BLaER1 treated with 17β-estradiol and CSF1 and Interleukin-3, amounts not matched to agents 10 nM and 100 nM (cell line): ENCODE measurements at regions not wholly inside any gene's neighbourhood (a gene's known extent, or its start where the extent isn't known, plus 50 kb on each side); places are given as distances from the start of the nearest gene placed in this dataset.
A peak's percentile ranks its signal among the peaks of the same experiment; 100 is the strongest.

Source experiments
- H3K27ac ChIP-seq, 11 experiments: shearing (Covaris generic); formaldehyde crosslinking; 2 replicates each; pipeline ENCODE4 v1.8.1; 2022
- H3K27me3 ChIP-seq, 11 experiments: shearing (Covaris generic); formaldehyde crosslinking; 2 replicates each; pipeline ENCODE4 v1.8.1; 2022
- H3K36me3 ChIP-seq, 11 experiments: shearing (Covaris generic); formaldehyde crosslinking; 2 replicates each; pipeline ENCODE4 v1.8.1; 2022
- H3K4me1 ChIP-seq, 10 experiments: shearing (Covaris generic); formaldehyde crosslinking; 2 replicates each; pipeline ENCODE4 v1.8.1; 2022
- H3K4me2 ChIP-seq, 11 experiments: shearing (Covaris generic); formaldehyde crosslinking; 2 replicates each; pipeline ENCODE4 v1.8.1; 2022
- H3K4me3 ChIP-seq, 10 experiments: shearing (Covaris generic); formaldehyde crosslinking; 2 replicates each; pipeline ENCODE4 v1.8.1; 2022
- H3K9ac ChIP-seq, 11 experiments: shearing (Covaris generic); formaldehyde crosslinking; 2 replicates each; pipeline ENCODE4 v1.8.1; 2022
- H3K9me3 ChIP-seq, 11 experiments: shearing (Covaris generic); formaldehyde crosslinking; replicated peaks in 1 of 11; 2 replicates each; pipeline ENCODE4 v1.8.1; 2022
- H4K20me1 ChIP-seq, 11 experiments: shearing (Covaris generic); formaldehyde crosslinking; 2 replicates each; pipeline ENCODE4 v1.8.1; 2022
- Cebpa-rat ChIP-seq, 11 experiments: shearing (Covaris generic); IDR thresholded peaks; 2 replicates each; pipeline ENCODE4 v1.8.1; 2022

- peaks cover 0 to 34% (median 26%) of the 10 kb centered on the region in 10 experiments; a peak in 16 of 20 replicates for H3K4me1 ChIP-seq
- no peak overlapping the region for H3K4me3 ChIP-seq
- peaks cover 0 to 46% (median 37%) of the 10 kb centered on the region in 11 experiments; a peak in 18 of 22 replicates for H3K9me3 ChIP-seq
- no peak for TF ChIP-seq Cebpa-rat (IDR thresholded peaks at IDR 0.05)
- H3K27me3 ChIP-seq, result no peaks in the 10 kb centered on the region
- H3K36me3 ChIP-seq, result no peaks in the 10 kb centered on the region
- H3K9ac ChIP-seq, result no peak overlapping the region
- H3K27ac ChIP-seq, result no peak overlapping the region
- peak overlapping the region in 1 of 11 experiments; percentile 80; a peak in 1 of 22 replicates for H3K4me2 ChIP-seq
- no peaks in the 10 kb centered on the region for H4K20me1 ChIP-seq
Observed at GRCh38 chr4:18937080-18937479, 915.5 kb upstream of the LCORL start.

DNA sequence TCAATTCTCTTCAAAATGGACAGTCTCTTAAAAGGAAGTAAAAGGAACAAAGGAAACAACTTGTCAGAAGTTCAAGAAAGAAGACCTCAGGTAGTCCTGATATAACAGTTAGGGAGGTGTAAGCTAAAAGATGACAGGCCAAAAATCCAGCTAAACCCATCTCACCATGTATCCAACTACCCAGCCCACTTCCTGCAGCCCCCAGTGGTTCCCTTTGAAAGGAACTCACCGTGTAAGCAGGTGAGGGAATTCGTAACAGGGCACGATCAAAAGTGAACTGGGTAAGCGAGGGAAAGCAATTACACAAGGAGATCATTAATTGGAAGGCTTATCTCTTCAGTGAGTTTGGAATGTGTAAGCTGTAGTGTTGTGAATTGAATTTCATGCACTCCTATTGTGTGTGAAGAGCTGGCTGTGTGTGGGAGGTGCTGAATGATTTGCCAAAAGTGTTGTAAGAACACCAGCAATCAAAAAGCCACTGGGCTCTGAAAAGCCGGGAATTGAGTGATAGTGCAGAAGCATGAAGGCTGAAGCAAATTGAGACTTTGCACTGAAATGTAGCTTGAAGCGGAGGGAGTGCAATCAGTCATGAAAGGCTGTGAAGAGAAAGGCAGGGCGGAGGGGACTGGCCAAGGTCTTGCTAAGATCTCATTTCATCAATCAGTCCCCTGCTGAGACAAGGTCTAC lies 914.2 kb upstream of the LCORL start:
- no peaks in the 10 kb centered on the region for H4K20me1 ChIP-seq
- no peak for TF ChIP-seq Cebpa-rat (IDR thresholded peaks at IDR 0.05)
- no peak overlapping the region for H3K9ac ChIP-seq
- H3K36me3 ChIP-seq, result no peaks in the 10 kb centered on the region
- no peak overlapping the region for H3K27ac ChIP-seq
- H3K4me2 ChIP-seq, result no peak overlapping the region
- no peaks in the 10 kb centered on the region for H3K27me3 ChIP-seq
- peaks cover 0 to 38% (median 34%) of the 10 kb centered on the region in 11 experiments; a peak in 18 of 22 replicates for H3K9me3 ChIP-seq
- peaks cover 0 to 34% (median 26%) of the 10 kb centered on the region in 10 experiments; a peak in 16 of 20 replicates for H3K4me1 ChIP-seq
- no peak overlapping the region for H3K4me3 ChIP-seq

GRCh38 chr4:18934197-18934596 lies 912.6 kb upstream of the LCORL start:
- no peaks in the 10 kb centered on the region for H3K36me3 ChIP-seq
- H4K20me1 ChIP-seq, result no peaks in the 10 kb centered on the region
- peaks cover 0 to 24% (median 18%) of the 10 kb centered on the region in 10 experiments; a peak in 16 of 20 replicates for H3K4me1 ChIP-seq

GRCh38 chr4:18932730-18933339 lies 911.3 kb upstream of the LCORL start:
- Histone ChIP-seq H3K27me3 (no peaks in the 10 kb centered on the region), H3K36me3 (no peaks in the 10 kb centered on the region), H3K27ac (no peak overlapping the region), H4K20me1 (no peaks in the 10 kb centered on the region), H3K4me2 (no peak overlapping the region), H3K4me3 (no peak overlapping the region), H3K9ac (no peak overlapping the region), H3K4me1 (peaks cover 0 to 11% (median 4%) of the 10 kb centered on the region in 10 experiments; a peak in 7 of 20 replicates), H3K9me3 (peaks cover 0 to 35% (median 30%) of the 10 kb centered on the region in 11 experiments; a peak in 18 of 22 replicates)
- TF ChIP-seq Cebpa-rat (IDR thresholded peaks at IDR 0.05), result no peak

More at GRCh38 chr4:18934197-18934596, 912.6 kb upstream of the LCORL start:
- Histone ChIP-seq H3K27ac (no peak overlapping the region), H3K9me3 (peaks cover 0 to 36% (median 31%) of the 10 kb centered on the region in 11 experiments; a peak in 18 of 22 replicates), H3K4me2 (no peak overlapping the region), H3K4me3 (no peak overlapping the region), H3K27me3 (no peaks in the 10 kb centered on the region), H3K9ac (no peak overlapping the region)
- no peak for TF ChIP-seq Cebpa-rat (IDR thresholded peaks at IDR 0.05)

- Histone ChIP-seq H3K4me2 (no peak overlapping the region), H3K36me3 (no peaks in the 10 kb centered on the region), H3K9ac (no peak overlapping the region), H3K27ac (no peak overlapping the region), H3K9me3 (peaks cover 0 to 25% (median 20%) of the 10 kb centered on the region in 11 experiments; a peak in 18 of 22 replicates), H3K4me1 (0 out of 20 replicates have a peak, but pooled peaks cover 0 to 5% (median 0%) of the 10 kb centered on the region in 10 experiments), H3K4me3 (no peak overlapping the region), H3K27me3 (no peaks in the 10 kb centered on the region), H4K20me1 (no peaks in the 10 kb centered on the region)
- TF ChIP-seq Cebpa-rat (IDR thresholded peaks at IDR 0.05), result no peak
Observed at GRCh38 chr4:18931643-18932377, 910.3 kb upstream of the LCORL start.

DNA sequence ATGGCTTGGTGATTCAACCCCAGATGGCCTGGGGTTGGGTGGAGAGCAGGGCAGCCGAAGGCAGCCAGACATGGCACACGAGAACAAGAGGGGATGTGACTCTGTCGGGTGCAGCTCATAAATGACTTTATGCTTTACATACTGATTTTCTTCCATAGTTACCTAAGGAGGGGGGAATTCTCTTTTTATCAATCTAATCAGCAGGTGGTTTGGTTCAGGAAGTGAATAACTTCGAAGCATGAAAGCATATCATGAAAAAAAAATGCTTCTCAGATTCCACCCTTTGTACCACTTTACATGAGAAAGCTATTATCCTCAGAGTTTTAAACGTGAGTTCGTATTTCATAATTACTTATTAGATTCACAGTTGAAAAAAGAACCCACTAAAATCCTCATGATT lies 908.9 kb upstream of the LCORL start:
- no peak for TF ChIP-seq Cebpa-rat (IDR thresholded peaks at IDR 0.05)
- H3K9me3 ChIP-seq, result peaks cover 0 to 15% (median 8%) of the 10 kb centered on the region in 11 experiments; a peak in 10 of 22 replicates
- H3K4me1 ChIP-seq, result 0 out of 20 replicates have a peak, but pooled peaks cover 0 to 5% (median 0%) of the 10 kb centered on the region in 10 experiments
- no peaks in the 10 kb centered on the region for H3K36me3 ChIP-seq
- no peak overlapping the region for H3K9ac ChIP-seq
- H3K27ac ChIP-seq, result no peak overlapping the region
- no peaks in the 10 kb centered on the region for H3K27me3 ChIP-seq
- no peak overlapping the region for H3K4me3 ChIP-seq
- no peak overlapping the region for H3K4me2 ChIP-seq
- H4K20me1 ChIP-seq, result no peaks in the 10 kb centered on the region

DNA sequence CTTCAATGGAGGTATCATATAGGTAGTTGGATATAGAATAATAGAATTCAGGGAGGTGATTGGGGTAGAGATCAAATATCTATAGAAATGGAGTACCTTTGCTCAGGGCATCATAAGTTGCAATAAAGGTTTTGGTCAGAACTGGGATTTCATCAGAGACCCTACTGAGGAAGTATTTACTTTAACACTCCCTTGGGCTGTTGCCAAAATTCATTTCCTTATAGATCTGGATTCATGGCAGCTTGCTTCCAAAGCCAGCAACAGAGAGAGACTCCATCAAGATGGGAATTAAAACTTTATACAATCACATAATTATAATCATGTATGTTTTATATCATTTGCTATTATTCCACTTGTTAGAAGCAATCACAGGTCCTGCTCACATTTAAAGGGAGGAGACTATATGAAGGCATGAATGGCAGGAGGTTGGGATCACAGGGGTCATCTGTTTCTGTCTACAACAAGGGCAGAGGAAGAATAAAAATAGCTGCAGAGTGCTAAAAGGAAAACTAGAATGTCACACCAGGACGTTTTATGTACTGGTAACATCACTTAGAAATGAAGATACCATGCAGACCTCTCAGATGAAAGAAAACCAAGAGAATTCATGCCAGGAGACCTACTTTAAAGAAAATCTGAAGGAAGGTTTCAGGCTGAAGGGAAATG lies 902.1 kb upstream of the LCORL start:
- Histone ChIP-seq H3K27ac (no peak overlapping the region), H3K4me1 (peaks cover 0 to 8% (median 0%) of the 10 kb centered on the region in 10 experiments; a peak in 4 of 20 replicates), H3K9ac (no peak overlapping the region), H4K20me1 (no peaks in the 10 kb centered on the region), H3K4me2 (peak overlapping the region in 4 of 11 experiments; percentile 0 to 22 (median 10); a peak in 4 of 22 replicates), H3K9me3 (peaks cover 0 to 5% (median 0%) of the 10 kb centered on the region in 11 experiments; a peak in 4 of 22 replicates), H3K36me3 (no peaks in the 10 kb centered on the region), H3K4me3 (no peak overlapping the region), H3K27me3 (no peaks in the 10 kb centered on the region)
- no peak for TF ChIP-seq Cebpa-rat (IDR thresholded peaks at IDR 0.05)

GRCh38 chr4:18917689-18918088 lies 896.1 kb upstream of the LCORL start:
- TF ChIP-seq Cebpa-rat (IDR thresholded peaks at IDR 0.05), result no peak

More at GRCh38 chr4:18917689-18918088, 896.1 kb upstream of the LCORL start:
- peaks cover 10 to 16% (median 15%) of the 10 kb centered on the region in 11 experiments for H3K9me3 ChIP-seq
- no peak overlapping the region for H3K27ac ChIP-seq
- H3K27me3 ChIP-seq, result no peaks in the 10 kb centered on the region
- no peaks in the 10 kb centered on the region for H3K36me3 ChIP-seq
- no peaks in the 10 kb centered on the region for H3K4me1 ChIP-seq
- H4K20me1 ChIP-seq, result no peaks in the 10 kb centered on the region
- no peak overlapping the region for H3K4me3 ChIP-seq
- no peak overlapping the region for H3K4me2 ChIP-seq
- H3K9ac ChIP-seq, result no peak overlapping the region
